H9 (cell line): ENCODE measurements at regions not wholly inside any gene's neighbourhood (a gene's known extent, or its start where the extent isn't known, plus 50 kb on each side); places are given as distances from the start of the nearest gene placed in this dataset.

ENCODE experiments used
- DNase-seq: peaks from one replicate; pipeline ENCODE4 v3.0.0-alpha.2; 2017
- H2AFZ ChIP-seq: one replicate; pipeline ENCODE4 v1.6.1; 2013; ENCODE audit warnings: mild to moderate bottlenecking, low read length, control low read depth, moderate library complexity
- H2AK5ac ChIP-seq: 2 replicates; pipeline ENCODE4 v1.6.1; 2013; ENCODE audit warnings: low read length, control low read depth, mixed read lengths; ENCODE audit not compliant: insufficient read length
- H2BK120ac ChIP-seq: one replicate; pipeline ENCODE4 v1.6.1; 2013; ENCODE audit warnings: low read depth, mild to moderate bottlenecking, low read length, control low read depth, inconsistent platforms; ENCODE audit not compliant: poor library complexity, severe bottlenecking
- H2BK12ac ChIP-seq: 2 replicates; pipeline ENCODE4 v1.6.1; 2013; ENCODE audit warnings: low read length, control low read depth, mixed read lengths, low read depth; ENCODE audit not compliant: insufficient read length
- H2BK15ac ChIP-seq: 2 replicates; pipeline ENCODE4 v1.6.1; 2013; ENCODE audit warnings: low read depth, low read length, control low read depth
- H2BK20ac ChIP-seq: one replicate; pipeline ENCODE4 v1.6.1; 2013; ENCODE audit warnings: low read depth, mild to moderate bottlenecking, low read length, control low read depth, inconsistent platforms; ENCODE audit not compliant: poor library complexity, severe bottlenecking
- H2BK5ac ChIP-seq: 2 replicates; pipeline ENCODE4 v1.6.1; 2013; ENCODE audit warnings: low read length, control low read depth, mixed read lengths; ENCODE audit not compliant: insufficient read length
- H3K14ac ChIP-seq: 2 replicates; pipeline ENCODE4 v1.6.1; 2013; ENCODE audit warnings: low read length, control low read depth; ENCODE audit not compliant: insufficient read depth
- H3K18ac ChIP-seq: 2 replicates; pipeline ENCODE4 v1.6.1; 2013; ENCODE audit warnings: low read depth, mild to moderate bottlenecking, mixed read lengths, low read length, control low read depth; ENCODE audit not compliant: insufficient read length
- H3K23ac ChIP-seq: 2 replicates; pipeline ENCODE4 v1.6.1; 2013; ENCODE audit warnings: low read length, control low read depth, mixed read lengths, low read depth; ENCODE audit not compliant: insufficient read length
- H3K23me2 ChIP-seq: 2 replicates; pipeline ENCODE4 v1.6.1; 2013; ENCODE audit warnings: low read depth, mild to moderate bottlenecking, mixed read lengths, low read length, control low read depth; ENCODE audit not compliant: insufficient read length, poor library complexity, severe bottlenecking
- H3K27ac ChIP-seq: 2 replicates; pipeline ENCODE4 v1.5.1; 2013; ENCODE audit warnings: low read length, control low read depth, mixed read lengths, low read depth; ENCODE audit not compliant: insufficient read length
- H3K27me3 ChIP-seq: 2 replicates; pipeline ENCODE4 v1.6.1; 2013; ENCODE audit warnings: low read length, control low read depth, inconsistent platforms; ENCODE audit not compliant: insufficient read depth
- H3K4ac ChIP-seq: 2 replicates; pipeline ENCODE4 v1.6.1; 2013; ENCODE audit warnings: low read depth, mild to moderate bottlenecking, control low read depth, inconsistent platforms, low read length, moderate library complexity
- H3K4me1 ChIP-seq: 2 replicates; pipeline ENCODE4 v1.6.1; 2013; ENCODE audit warnings: low read length, control low read depth, inconsistent platforms; ENCODE audit not compliant: insufficient read depth
- H3K4me2 ChIP-seq: 2 replicates; pipeline ENCODE4 v1.6.1; 2013; ENCODE audit warnings: low read length, control low read depth, mixed read lengths; ENCODE audit not compliant: insufficient read length, insufficient read depth
- H3K56ac ChIP-seq: 2 replicates; pipeline ENCODE4 v1.6.1; 2013; ENCODE audit warnings: low read depth, mild to moderate bottlenecking, mixed read lengths, low read length, control low read depth; ENCODE audit not compliant: insufficient read length
- H3K79me1 ChIP-seq: 2 replicates; pipeline ENCODE4 v1.6.1; 2013; ENCODE audit warnings: low read depth, mild to moderate bottlenecking, moderate library complexity, low read length, control low read depth, inconsistent platforms; ENCODE audit not compliant: insufficient read depth, poor library complexity, severe bottlenecking
- H3K79me2 ChIP-seq: 2 replicates; pipeline ENCODE4 v1.6.1; 2013; ENCODE audit warnings: low read length, control low read depth, inconsistent platforms; ENCODE audit not compliant: insufficient read depth
- H3K9ac ChIP-seq: 2 replicates; pipeline ENCODE4 v1.6.1; 2013; ENCODE audit warnings: low read length, control low read depth, mixed read lengths; ENCODE audit not compliant: insufficient read length; ENCODE audit errors: extremely low read depth
- H3K9me3 ChIP-seq: one replicate; pipeline ENCODE4 v1.6.1; 2013; ENCODE audit warnings: low read depth, low read length, inconsistent platforms; ENCODE audit not compliant: control insufficient read depth
- H3T11ph ChIP-seq: one replicate; pipeline ENCODE4 v1.6.1; 2013; ENCODE audit warnings: mild to moderate bottlenecking, low read length, control low read depth, inconsistent platforms
- H4K20me1 ChIP-seq: one replicate; pipeline ENCODE4 v1.6.1; 2013; ENCODE audit not compliant: control insufficient read depth, insufficient read length, insufficient read depth
- H4K5ac ChIP-seq: 2 replicates; pipeline ENCODE4 v1.6.1; 2013; ENCODE audit warnings: low read depth, mild to moderate bottlenecking, mixed read lengths, low read length, control low read depth; ENCODE audit not compliant: insufficient read length
- H4K8ac ChIP-seq: replicated peaks from 2 replicates; pipeline ENCODE4 v1.6.1; 2013; ENCODE audit warnings: low read length, control low read depth, mixed read lengths, low read depth; ENCODE audit not compliant: insufficient read length
- H4K91ac ChIP-seq: 2 replicates; pipeline ENCODE4 v1.6.1; 2013; ENCODE audit warnings: low read depth, mild to moderate bottlenecking, moderate library complexity, mixed read lengths, low read length, control low read depth; ENCODE audit not compliant: insufficient read length
- H3K27ac Mint-ChIP-seq, 3 experiments: 2 replicates in 2 of 3; 3 replicates in 1 of 3; pipeline ENCODE4 v1.8.0; 2020 to 2021; ENCODE audit warnings: mixed read lengths in 3 of 3, mild to moderate bottlenecking in 1 of 3, moderate library complexity in 1 of 3
- H3K27me3 Mint-ChIP-seq: 2 replicates; pipeline ENCODE4 v1.8.0; 2021; ENCODE audit warnings: low read depth, mild to moderate bottlenecking, moderate library complexity, mixed read lengths
- H3K36me3 Mint-ChIP-seq, 3 experiments: 2 replicates in 2 of 3; 3 replicates in 1 of 3; pipeline ENCODE4 v1.8.0; 2020 to 2021; ENCODE audit warnings: low read depth in 3 of 3, mixed read lengths in 3 of 3; ENCODE audit not compliant: insufficient read depth in 1 of 3
- H3K4me1 Mint-ChIP-seq, 2 experiments: 2 replicates each; pipeline ENCODE4 v1.8.0; 2020; ENCODE audit warnings: mixed read lengths in 2 of 2
- H3K4me3 Mint-ChIP-seq, 2 experiments: 2 replicates in 1 of 2; 3 replicates in 1 of 2; pipeline ENCODE4 v1.8.0; 2020 to 2021; ENCODE audit warnings: mild to moderate bottlenecking in 2 of 2, mixed read lengths in 2 of 2, moderate library complexity in 1 of 2
- H3K9me3 Mint-ChIP-seq, 2 experiments: 2 replicates in 1 of 2; 3 replicates in 1 of 2; pipeline ENCODE4 v1.8.0; 2020; ENCODE audit warnings: mild to moderate bottlenecking in 2 of 2, mixed read lengths in 2 of 2, moderate library complexity in 1 of 2
- WGBS: extraction: QIAGEN DNeasy Blood & Tissue Kit; methylation state at CpG from one replicate; pipeline ENCODE4 v1.1.7; 2013; ENCODE audit warnings: missing lambda C conversion rate, low lambda C conversion rate, mixed read lengths; ENCODE audit not compliant: insufficient read length; ENCODE audit errors: extremely low coverage; 5-methylcytosine and 5-hydroxymethylcytosine counted together
- TF ChIP-seq, protein P1 (sequence below): fragments of 200-600 bp; sonication (generic); conservative IDR thresholded peaks from 3 replicates; pipeline ENCODE4 v1.8.0; 2021; ENCODE audit warnings: antibody characterized with exemption, mild to moderate bottlenecking

DNA sequence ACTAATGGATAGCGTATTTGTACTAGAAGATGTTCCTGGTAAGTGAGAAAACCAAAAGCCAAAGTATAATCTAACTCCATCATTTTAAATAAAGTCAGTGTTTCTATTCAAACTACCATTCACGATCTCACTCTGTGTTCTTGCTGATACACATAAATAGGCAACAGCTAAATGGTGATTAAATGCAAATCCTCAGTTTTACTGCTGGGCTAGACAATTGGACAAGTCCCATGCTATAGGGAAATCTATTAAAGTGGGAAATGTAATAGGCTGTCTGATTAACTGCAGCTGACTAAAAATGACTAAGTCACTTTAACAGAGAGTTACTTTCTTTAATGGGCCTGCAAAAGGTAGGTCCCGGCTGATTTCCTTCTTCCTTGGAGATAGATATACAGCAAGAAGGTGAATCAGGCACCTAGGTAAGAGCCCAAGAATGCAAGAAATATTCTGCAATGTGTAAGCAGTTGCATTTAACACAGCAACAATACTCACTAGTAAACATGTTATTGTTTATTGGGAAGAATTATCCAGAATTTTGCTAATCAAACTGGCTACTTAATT lies 298.4 kb downstream of the SLITRK6 start:
- Histone ChIP-seq H3K27ac (no peak overlapping the region), H4K8ac (no peak overlapping the region), H3K9me3 (no peaks in the 10 kb centered on the region), H3K4me2 (no peak overlapping the region), H3K79me2 (no peaks in the 10 kb centered on the region), H2BK120ac (no peak overlapping the region), H2AFZ (no peak overlapping the region), H3K23me2 (no peaks in the 10 kb centered on the region), H3K18ac (no peak overlapping the region), H3K79me1 (no peaks in the 10 kb centered on the region), H3K4ac (no peak overlapping the region), H3K56ac (no peak overlapping the region), H4K20me1 (no peaks in the 10 kb centered on the region), H3K23ac (no peak overlapping the region), H2BK12ac (no peak overlapping the region), H3K9ac (no peak overlapping the region), H4K91ac (no peak overlapping the region), H3K4me1 (no peaks in the 10 kb centered on the region; the same call in 1 of the 2 replicates), H2BK20ac (no peak overlapping the region), H2BK5ac (no peak overlapping the region), H3K14ac (no peak overlapping the region), H3K27me3 (no peaks in the 10 kb centered on the region), H2BK15ac (no peak overlapping the region), H3T11ph (no peak overlapping the region), H4K5ac (no peak overlapping the region), H2AK5ac (no peak overlapping the region)
- H3K4me1 Mint-ChIP-seq: peaks cover 14 to 18% of the 10 kb centered on the region in 2 experiments
- no peaks in the 10 kb centered on the region for H3K27me3 Mint-ChIP-seq
- no CpG with 5 or more reads among the region's 3 CpGs for WGBS
- no peaks in the 10 kb centered on the region for H3K9me3 Mint-ChIP-seq
- no peaks in the 10 kb centered on the region; a peak in 2 of 7 replicates for H3K36me3 Mint-ChIP-seq
- H3K27ac Mint-ChIP-seq: peak overlapping the region in 1 of 3 experiments; percentile 76; a peak in 1 of 7 replicates
- DNase-seq: no peak
- TF ChIP-seq, protein P1, sequence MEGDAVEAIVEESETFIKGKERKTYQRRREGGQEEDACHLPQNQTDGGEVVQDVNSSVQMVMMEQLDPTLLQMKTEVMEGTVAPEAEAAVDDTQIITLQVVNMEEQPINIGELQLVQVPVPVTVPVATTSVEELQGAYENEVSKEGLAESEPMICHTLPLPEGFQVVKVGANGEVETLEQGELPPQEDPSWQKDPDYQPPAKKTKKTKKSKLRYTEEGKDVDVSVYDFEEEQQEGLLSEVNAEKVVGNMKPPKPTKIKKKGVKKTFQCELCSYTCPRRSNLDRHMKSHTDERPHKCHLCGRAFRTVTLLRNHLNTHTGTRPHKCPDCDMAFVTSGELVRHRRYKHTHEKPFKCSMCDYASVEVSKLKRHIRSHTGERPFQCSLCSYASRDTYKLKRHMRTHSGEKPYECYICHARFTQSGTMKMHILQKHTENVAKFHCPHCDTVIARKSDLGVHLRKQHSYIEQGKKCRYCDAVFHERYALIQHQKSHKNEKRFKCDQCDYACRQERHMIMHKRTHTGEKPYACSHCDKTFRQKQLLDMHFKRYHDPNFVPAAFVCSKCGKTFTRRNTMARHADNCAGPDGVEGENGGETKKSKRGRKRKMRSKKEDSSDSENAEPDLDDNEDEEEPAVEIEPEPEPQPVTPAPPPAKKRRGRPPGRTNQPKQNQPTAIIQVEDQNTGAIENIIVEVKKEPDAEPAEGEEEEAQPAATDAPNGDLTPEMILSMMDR: no peak
- H3K4me3 Mint-ChIP-seq: no peak overlapping the region
